ENCODE measurements at regions not wholly inside any gene's neighbourhood (a gene's known extent, or its start where the extent isn't known, plus 50 kb on each side); places are given as distances from the start of the nearest gene placed in this dataset.

- H3K9ac ChIP-seq (replicated peaks in 1 of 4; ENCODE audit: extremely low read depth in 1 of 4, low read depth in 3 of 4, low read length in 3 of 4) = no peak overlapping the region
- no peak overlapping the region for H3K4me3 ChIP-seq (ENCODE audit: extremely low read depth in 1 of 4, insufficient read depth in 2 of 4, low read depth in 3 of 4, low read length in 4 of 4)
- H3K36me3 ChIP-seq (ENCODE audit: control insufficient read depth in 2 of 4, insufficient read depth in 4 of 4, low read length in 3 of 4) = no peaks in the 10 kb centered on the region; a peak in 1 of 8 replicates
- H2BK5ac ChIP-seq (ENCODE audit: low read depth, low read length) = no peak overlapping the region
- no peak overlapping the region for H4K91ac ChIP-seq (replicated peaks; ENCODE audit: insufficient read length, low read length)
- no peak overlapping the region for H2BK15ac ChIP-seq (ENCODE audit: low read length)
- H2BK20ac ChIP-seq (ENCODE audit: low read length) = no peak overlapping the region
- no peak overlapping the region for H2BK120ac ChIP-seq (replicated peaks; ENCODE audit: low read depth, low read length)
- H4K5ac ChIP-seq (ENCODE audit: insufficient read length, low read depth, low read length) = no peak overlapping the region
- H3K9me3 ChIP-seq (ENCODE audit: insufficient read depth in 2 of 2, low read depth in 1 of 2, low read length in 1 of 2) = peaks cover 25 to 27% of the 10 kb centered on the region in 2 experiments; a peak in 3 of 4 replicates
- no peak overlapping the region for H3K18ac ChIP-seq (ENCODE audit: extremely low read depth, low read length)
- H4K8ac ChIP-seq (ENCODE audit: extremely low read depth, insufficient read depth, low read length) = no peak overlapping the region
- no peaks in the 10 kb centered on the region for H3K79me2 ChIP-seq (ENCODE audit: control insufficient read depth in 1 of 2, insufficient read depth in 2 of 2, low read length in 2 of 2)
- H3K23ac ChIP-seq (ENCODE audit: insufficient read length) = no peak overlapping the region
- H2AFZ ChIP-seq (ENCODE audit: low read length) = no peak overlapping the region
- POLR2A ChIA-PET (ENCODE audit: partially characterized antibody) = no interaction called here
- TF ChIP-seq RFX5 (IDR thresholded peaks at IDR 0.05; ENCODE audit: borderline replicate concordance, low read depth, low read length) = no peak
- H2AK5ac ChIP-seq (ENCODE audit: low read depth, low read length) = no peak overlapping the region
- no peak overlapping the region for H3K4me2 ChIP-seq (ENCODE audit: insufficient read depth in 1 of 2, low read depth in 2 of 2, low read length in 2 of 2)
- no peaks in the 10 kb centered on the region for H3K27me3 ChIP-seq (replicated peaks in 1 of 4; ENCODE audit: control insufficient read depth in 3 of 4, extremely low read depth in 1 of 4, insufficient read depth in 3 of 4, low read length in 3 of 4)
- H3K23me2 ChIP-seq (ENCODE audit: low read depth, low read length) = peaks cover 4% of the 10 kb centered on the region; the same call in 1 of the 2 replicates
- 50% methylated on average over 2 of the region's 2 CpGs; no CpG with 5 or more reads in 1 of the 2 experiments for WGBS, 2 experiments (ENCODE audit: extremely low coverage in 1 of 2, insufficient coverage in 1 of 2, insufficient read length in 1 of 2, insufficient replicate concordance in 2 of 2, low coverage in 1 of 2, low lambda C conversion rate in 2 of 2, missing lambda C conversion rate in 1 of 2)
- CTCF ChIA-PET (ENCODE audit: partially characterized antibody) = interaction anchor here (1.2 kb wide), 1 partner anchor 14 kb away, joined by 3 read pairs; no protein-coding TSS in a partner anchor
- H3K79me1 ChIP-seq (ENCODE audit: low read depth, low read length) = no peaks in the 10 kb centered on the region
- no peaks in the 10 kb centered on the region for H4K20me1 ChIP-seq (replicated peaks in 1 of 2; ENCODE audit: control insufficient read depth in 1 of 2, insufficient read depth in 2 of 2, low read length in 2 of 2)
- no peak overlapping the region for H3K14ac ChIP-seq (ENCODE audit: insufficient read length)
- H2BK12ac ChIP-seq (ENCODE audit: low read depth, low read length) = no peak overlapping the region
- no peaks in the 10 kb centered on the region; a peak in 1 of 7 replicates for H3K4me1 ChIP-seq (replicated peaks in 1 of 4; ENCODE audit: control insufficient read depth in 3 of 4, insufficient read depth in 4 of 4, low read length in 3 of 4)
- FAIRE-seq (no peak), DNase-seq (ENCODE audit: low read depth in 1 of 2, low spot score in 2 of 2) (no peak)
- H3K4ac ChIP-seq (replicated peaks; ENCODE audit: insufficient read length, low read depth, low read length) = no peak overlapping the region
- H3K56ac ChIP-seq (replicated peaks; ENCODE audit: insufficient read length, low read depth, low read length) = no peak overlapping the region
- H3K27ac ChIP-seq (ENCODE audit: low read depth, low read length) = no peak overlapping the region
Observed at GRCh38 chr12:131323879-131324278, 370.2 kb downstream of the ADGRD1 start.

Measured in H1 (cell line).